Mucosa of descending colon (tissue), 3 donors: ENCODE measurements at regions not wholly inside any gene's neighbourhood (a gene's known extent, or its start where the extent isn't known, plus 50 kb on each side); places are given as distances from the start of the nearest gene placed in this dataset.
"Not testable (repeated sequence)": the region's sequence is repeated elsewhere in the genome, so short reads cannot be mapped to it uniquely, and the experiment has no call there.

Experiments used
- ATAC-seq: fragments of 200-7000 bp; cut with Tn5 transposase; one replicate; pipeline ENCODE4 v1.9.1; 2020; ENCODE audit warnings: mild to moderate bottlenecking, moderate library complexity
- DNase-seq, 3 donors: peaks; one replicate each; pipeline ENCODE4 v3.0.0-alpha.2; 2020
- H3K36me3 ChIP-seq: fragments of 200-600 bp; one replicate; pipeline ENCODE4 v1.8.0; 2021; ENCODE audit warnings: low read depth, mild to moderate bottlenecking
- H3K4me1 ChIP-seq: fragments of 200-600 bp; one replicate; pipeline ENCODE4 v1.8.0; 2021; ENCODE audit warnings: low read depth, mild to moderate bottlenecking
- H3K4me3 ChIP-seq: fragments of 200-600 bp; one replicate; pipeline ENCODE4 v1.8.0; 2021; ENCODE audit warnings: mild to moderate bottlenecking
- H3K9me3 ChIP-seq: fragments of 200-600 bp; one replicate; pipeline ENCODE4 v1.8.0; 2021; ENCODE audit warnings: mild to moderate bottlenecking
- CTCF ChIP-seq: fragments of 200-600 bp; IDR thresholded peaks from one replicate; pipeline ENCODE4 v1.8.0; 2022; ENCODE audit warnings: antibody characterized with exemption, mild to moderate bottlenecking
- intact Hi-C, 2 donors: fragments of 100-400 bp; cut with DNase I in 1 of 2; cut with micrococcal nuclease in 1 of 2; formaldehyde crosslinking; loops; one replicate each; pipeline versions ENCODE4 v1.11.0 to v1.11.1; 2022; cut with DNase I, micrococcal nuclease
- donor health status: DM: no; HTN: no; CAD: no; lungs with moderate emphysema.
- donor health status: DM: no; HTN: no; CAD: no.
- donor health status: DM: no; HTN: yes; CAD: no.

- H3K36me3 ChIP-seq = no peaks in the 10 kb centered on the region
- intact Hi-C loops = no loop called here
- H3K9me3 ChIP-seq = no peaks in the 10 kb centered on the region
- no peak for TF ChIP-seq CTCF
- ATAC-seq (no peak), DNase-seq (no peak)
- no peak overlapping the region for H3K4me3 ChIP-seq
- no peaks in the 10 kb centered on the region for H3K4me1 ChIP-seq
These were observed 358.7 kb upstream of the JARID2 start for GRCh38 chr6:14887181-14887580.

- Histone ChIP-seq H3K4me1 (no peaks in the 10 kb centered on the region), H3K4me3 (no peak overlapping the region), H3K9me3 (no peaks in the 10 kb centered on the region), H3K36me3 (no peaks in the 10 kb centered on the region)
- TF ChIP-seq CTCF = no peak
- intact Hi-C loops = no loop called here
- ATAC-seq (no peak), DNase-seq (no peak)
These were observed 357.8 kb upstream of the JARID2 start for GRCh38 chr6:14887986-14888574.

- Histone ChIP-seq H3K4me3 (no peak overlapping the region), H3K9me3 (no peaks in the 10 kb centered on the region), H3K4me1 (no peaks in the 10 kb centered on the region), H3K36me3 (no peaks in the 10 kb centered on the region)
- no peak for TF ChIP-seq CTCF
- intact Hi-C loops = no loop called here
- no peak for DNase-seq
- ATAC-seq = no peak
These were observed 357.3 kb upstream of the JARID2 start for GRCh38 chr6:14888575-14889000.

GRCh38 chr6:14889188-14889587 is 356.7 kb upstream of the JARID2 start:
- Histone ChIP-seq H3K9me3 (no peaks in the 10 kb centered on the region), H3K36me3 (no peaks in the 10 kb centered on the region), H3K4me3 (no peak overlapping the region), H3K4me1 (no peaks in the 10 kb centered on the region)
- DNase-seq = no peak
- ATAC-seq = peak; percentile 61
- no peak for TF ChIP-seq CTCF
- intact Hi-C loops = no loop called here

- Histone ChIP-seq H3K4me1 (no peaks in the 10 kb centered on the region), H3K4me3 (no peak overlapping the region), H3K9me3 (no peaks in the 10 kb centered on the region), H3K36me3 (no peaks in the 10 kb centered on the region)
- ATAC-seq = peak; percentile 86
- TF ChIP-seq CTCF = no peak
- no peak for DNase-seq
- intact Hi-C loops = no loop called here
These were observed 356.0 kb upstream of the JARID2 start for GRCh38 chr6:14889611-14890593.

GRCh38 chr6:14891820-14892375 is 354.0 kb upstream of the JARID2 start:
- H3K4me1 ChIP-seq, H3K4me3 ChIP-seq, DNase-seq, H3K9me3 ChIP-seq, ATAC-seq, H3K36me3 ChIP-seq, intact Hi-C loops: not testable (repeated sequence)
